ENCODE measurements at regions not wholly inside any gene's neighbourhood (a gene's known extent, or its start where the extent isn't known, plus 50 kb on each side); places are given as distances from the start of the nearest gene placed in this dataset.

GRCh38 chr4:157973297-157973696 lies 199.5 kb downstream of the GASK1B start:
- no TSS peak for BruUV-seq (replicated peaks)
- no peak for DNase-seq
- Mint-ChIP-seq H3K27ac (ENCODE audit: unreplicated experiment) (no peak overlapping the region), H3K36me3 (ENCODE audit: insufficient read depth, unreplicated experiment) (no peaks in the 10 kb centered on the region), H3K4me1 (ENCODE audit: low read depth, unreplicated experiment) (no peaks in the 10 kb centered on the region), H3K4me3 (ENCODE audit: low read depth, unreplicated experiment) (no peak overlapping the region), H3K27me3 (ENCODE audit: unreplicated experiment) (no peaks in the 10 kb centered on the region), H3K9me3 (ENCODE audit: low read depth, unreplicated experiment) (no peaks in the 10 kb centered on the region)
- CTCF ChIA-PET = no interaction called here
- TF ChIP-seq CTCF (IDR thresholded peaks at IDR 0.05; ENCODE audit: unreplicated experiment) = no peak
- intact Hi-C loops (cut with micrococcal nuclease; ENCODE audit: unreplicated experiment) = loop anchor here (10.0 kb wide), 1 partner anchor 378 kb away; no protein-coding TSS in a partner anchor

DNA sequence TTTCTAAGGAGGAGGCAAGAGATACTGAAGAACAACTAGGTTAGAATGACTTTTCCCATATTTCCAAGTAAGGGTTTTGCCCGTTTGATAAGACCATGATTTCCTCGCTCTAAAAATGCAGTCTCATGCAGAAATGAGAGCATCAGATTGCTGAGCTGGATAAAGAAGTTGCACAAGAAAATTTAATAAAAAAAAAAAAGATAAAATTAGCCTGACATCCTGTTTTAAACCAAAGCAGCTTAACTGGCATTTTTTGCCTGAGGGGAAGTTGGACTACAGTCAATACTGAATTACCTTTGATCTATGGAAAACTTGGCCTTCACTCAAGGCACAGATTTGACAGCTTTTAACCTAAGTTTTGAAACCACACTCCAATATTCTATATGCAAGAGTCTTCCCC lies 208.4 kb downstream of the GASK1B start:
- Mint-ChIP-seq H3K4me3 (ENCODE audit: low read depth, unreplicated experiment) (no peak overlapping the region), H3K36me3 (ENCODE audit: insufficient read depth, unreplicated experiment) (no peaks in the 10 kb centered on the region), H3K27me3 (ENCODE audit: unreplicated experiment) (no peaks in the 10 kb centered on the region), H3K9me3 (ENCODE audit: low read depth, unreplicated experiment) (no peaks in the 10 kb centered on the region), H3K4me1 (ENCODE audit: low read depth, unreplicated experiment) (no peaks in the 10 kb centered on the region), H3K27ac (ENCODE audit: unreplicated experiment) (no peak overlapping the region)
- intact Hi-C loops (cut with micrococcal nuclease; ENCODE audit: unreplicated experiment) = no loop called here
- BruUV-seq (replicated peaks) = no TSS peak
- CTCF ChIA-PET = no interaction called here
- no peak for DNase-seq
- no peak for TF ChIP-seq CTCF (IDR thresholded peaks at IDR 0.05; ENCODE audit: unreplicated experiment)

- intact Hi-C loops (cut with micrococcal nuclease; ENCODE audit: unreplicated experiment) = no loop called here
- Mint-ChIP-seq H3K27ac (ENCODE audit: unreplicated experiment) (no peak overlapping the region), H3K4me3 (ENCODE audit: low read depth, unreplicated experiment) (no peak overlapping the region), H3K36me3 (ENCODE audit: insufficient read depth, unreplicated experiment) (no peaks in the 10 kb centered on the region), H3K27me3 (ENCODE audit: unreplicated experiment) (no peaks in the 10 kb centered on the region), H3K9me3 (ENCODE audit: low read depth, unreplicated experiment) (no peaks in the 10 kb centered on the region), H3K4me1 (ENCODE audit: low read depth, unreplicated experiment) (no peaks in the 10 kb centered on the region)
- CTCF ChIA-PET = no interaction called here
- TF ChIP-seq CTCF (IDR thresholded peaks at IDR 0.05; ENCODE audit: unreplicated experiment) = no peak
- no TSS peak for BruUV-seq (replicated peaks)
- DNase-seq = no peak
These were observed 211.4 kb downstream of the GASK1B start for GRCh38 chr4:157961229-157961990.

DNA sequence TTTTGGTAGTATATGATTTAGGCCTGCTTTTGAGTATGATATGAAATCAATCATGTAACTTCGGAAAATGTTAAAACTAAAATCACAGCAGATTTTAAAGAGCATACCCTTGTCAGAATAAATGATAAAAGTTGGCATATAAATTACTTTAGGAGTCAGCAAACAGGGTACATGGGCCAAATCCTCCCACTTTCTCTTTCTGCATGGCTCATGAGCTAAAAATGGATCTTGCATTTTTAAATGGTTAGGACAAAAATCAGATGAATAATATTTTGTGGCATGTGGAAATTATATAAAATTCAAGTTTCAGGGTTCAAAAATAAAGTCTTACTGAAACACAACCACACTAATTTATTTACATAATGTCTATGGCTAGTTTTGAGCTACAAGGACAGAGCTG lies 214.9 kb downstream of the GASK1B start:
- no peaks in the 10 kb centered on the region for H3K4me1 Mint-ChIP-seq (ENCODE audit: low read depth, unreplicated experiment)
- H3K9me3 Mint-ChIP-seq (ENCODE audit: low read depth, unreplicated experiment) = no peaks in the 10 kb centered on the region
- no peaks in the 10 kb centered on the region for H3K27me3 Mint-ChIP-seq (ENCODE audit: unreplicated experiment)
- no peak overlapping the region for H3K27ac Mint-ChIP-seq (ENCODE audit: unreplicated experiment)
- no peaks in the 10 kb centered on the region for H3K36me3 Mint-ChIP-seq (ENCODE audit: insufficient read depth, unreplicated experiment)
- no peak overlapping the region for H3K4me3 Mint-ChIP-seq (ENCODE audit: low read depth, unreplicated experiment)
- BruUV-seq (replicated peaks) = no TSS peak
- no peak for TF ChIP-seq CTCF (IDR thresholded peaks at IDR 0.05; ENCODE audit: unreplicated experiment)
- CTCF ChIA-PET = no interaction called here
- no peak for DNase-seq
- intact Hi-C loops (cut with micrococcal nuclease; ENCODE audit: unreplicated experiment) = no loop called here

Measured in Calu3 (cell line).